ENCODE measurements at regions not wholly inside any gene's neighbourhood (a gene's known extent, or its start where the extent isn't known, plus 50 kb on each side); places are given as distances from the start of the nearest gene placed in this dataset.

DNA sequence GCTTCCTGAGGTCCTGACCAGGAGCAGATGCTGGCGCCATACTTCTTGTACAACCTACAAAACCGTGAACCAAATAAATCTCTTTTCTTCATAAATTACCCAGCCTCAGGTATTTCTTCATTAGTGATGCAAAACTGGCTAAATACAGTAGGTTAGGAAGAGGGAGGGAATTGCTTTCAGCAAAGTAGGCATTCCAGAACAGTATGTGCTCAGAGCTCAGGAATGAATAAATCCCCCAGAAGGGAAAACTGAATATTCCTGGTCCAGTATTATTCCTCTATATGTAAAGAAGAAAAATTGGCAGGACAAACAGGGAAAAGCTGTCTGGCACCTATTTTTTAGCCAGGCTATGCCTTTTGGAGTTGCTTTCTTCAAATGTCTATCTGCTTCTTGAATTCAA lies 577.1 kb downstream of the PSAT1 start:
- no peak overlapping the region for H3K4me3 Mint-ChIP-seq
- no peaks in the 10 kb centered on the region for H3K4me1 Mint-ChIP-seq
- Histone ChIP-seq H4K20me1 (ENCODE audit: insufficient read depth, low read length) (no peaks in the 10 kb centered on the region), H3K9ac (ENCODE audit: insufficient read depth, low read length, poor library complexity, severe bottlenecking) (no peak overlapping the region), H3K36me3 (replicated peaks in 1 of 2; ENCODE audit: control insufficient read depth in 1 of 2, insufficient read depth in 2 of 2, low read length in 2 of 2) (no peaks in the 10 kb centered on the region), H3K4me1 (ENCODE audit: control insufficient read depth in 1 of 2, insufficient read depth in 2 of 2, low read length in 2 of 2) (no peaks in the 10 kb centered on the region), H3K79me2 (ENCODE audit: insufficient read depth, low read length) (no peaks in the 10 kb centered on the region), H3K4me3 (replicated peaks in 1 of 3; ENCODE audit: low read depth in 2 of 3, low read length in 3 of 3) (no peak overlapping the region), H3K9me3 (replicated peaks in 1 of 2; ENCODE audit: control insufficient read depth in 1 of 2, insufficient read depth in 1 of 2, low read length in 2 of 2) (peaks cover 0 to 3% of the 10 kb centered on the region in 2 donors), H3K27me3 (ENCODE audit: control insufficient read depth in 2 of 2, insufficient read depth in 2 of 2, low read length in 2 of 2) (no peaks in the 10 kb centered on the region), H2AFZ (ENCODE audit: insufficient read depth, low read depth, low read length, poor library complexity, severe bottlenecking) (no peak overlapping the region), H3K4me2 (replicated peaks; ENCODE audit: extremely low read depth, low read length, poor library complexity, severe bottlenecking) (no peak overlapping the region), H3K27ac (ENCODE audit: low read depth in 1 of 2, low read length in 2 of 2) (no peak overlapping the region)
- H3K27me3 Mint-ChIP-seq (ENCODE audit: low read depth in 3 of 3) = no peaks in the 10 kb centered on the region
- H3K36me3 Mint-ChIP-seq = no peaks in the 10 kb centered on the region
- H3K27ac Mint-ChIP-seq = no peak overlapping the region
- H3K9me3 Mint-ChIP-seq = peaks cover 0 to 7% (median 3%) of the 10 kb centered on the region in 7 donors
- DNase-seq = no peak
- no CpG with 5 or more reads among the region's 2 CpGs for WGBS (ENCODE audit: insufficient coverage)
- TF ChIP-seq CTCF (IDR thresholded peaks at IDR 0.05) = no peak
- intact Hi-C loops (cut with micrococcal nuclease) = no loop called here

DNA sequence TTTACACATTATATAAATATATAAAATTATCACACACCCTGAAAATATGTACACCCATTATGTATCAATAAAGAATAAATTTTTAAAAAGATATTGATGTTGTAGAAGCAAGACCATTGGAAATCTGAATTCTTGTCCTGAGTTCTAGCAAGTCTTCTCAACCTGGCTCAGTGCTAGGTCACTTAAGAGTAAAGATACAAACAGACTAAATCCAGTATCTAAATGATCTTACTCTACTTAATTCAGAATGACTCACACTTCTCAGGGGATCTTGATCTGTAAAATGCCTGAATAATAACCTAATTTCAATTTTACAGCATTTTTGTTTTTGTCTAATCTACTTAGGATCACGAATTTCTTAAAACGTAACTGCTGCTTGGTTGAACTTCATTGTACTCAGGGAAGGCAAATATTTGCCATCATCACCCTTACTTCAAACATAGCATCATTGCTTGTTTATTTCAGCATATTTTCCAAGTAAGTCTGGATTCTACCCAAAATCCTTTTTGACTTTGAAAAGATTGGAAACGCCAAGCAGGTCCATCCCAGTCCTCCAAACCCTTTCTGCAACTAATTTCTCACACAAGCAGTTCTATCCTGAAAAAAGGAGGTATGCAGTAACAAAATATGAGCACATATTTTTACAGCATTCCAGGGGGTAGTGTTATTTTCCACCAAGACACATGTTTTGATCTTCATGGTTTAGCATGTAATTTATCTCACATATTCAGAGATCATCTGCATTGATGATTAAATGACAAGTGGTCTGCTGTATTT lies 582.6 kb downstream of the PSAT1 start:
- Histone ChIP-seq H3K9ac (ENCODE audit: insufficient read depth, low read length, poor library complexity, severe bottlenecking) (no peak overlapping the region), H3K9me3 (replicated peaks in 1 of 2; ENCODE audit: control insufficient read depth in 1 of 2, insufficient read depth in 1 of 2, low read length in 2 of 2) (no peaks in the 10 kb centered on the region), H3K27ac (ENCODE audit: low read depth in 1 of 2, low read length in 2 of 2) (no peak overlapping the region), H3K27me3 (ENCODE audit: control insufficient read depth in 2 of 2, insufficient read depth in 2 of 2, low read length in 2 of 2) (no peaks in the 10 kb centered on the region), H4K20me1 (ENCODE audit: insufficient read depth, low read length) (no peaks in the 10 kb centered on the region), H2AFZ (ENCODE audit: insufficient read depth, low read depth, low read length, poor library complexity, severe bottlenecking) (no peak overlapping the region), H3K4me2 (replicated peaks; ENCODE audit: extremely low read depth, low read length, poor library complexity, severe bottlenecking) (no peak overlapping the region), H3K36me3 (replicated peaks in 1 of 2; ENCODE audit: control insufficient read depth in 1 of 2, insufficient read depth in 2 of 2, low read length in 2 of 2) (no peaks in the 10 kb centered on the region), H3K4me1 (ENCODE audit: control insufficient read depth in 1 of 2, insufficient read depth in 2 of 2, low read length in 2 of 2) (no peaks in the 10 kb centered on the region), H3K79me2 (ENCODE audit: insufficient read depth, low read length) (no peaks in the 10 kb centered on the region), H3K4me3 (replicated peaks in 1 of 3; ENCODE audit: low read depth in 2 of 3, low read length in 3 of 3) (no peak overlapping the region)
- Mint-ChIP-seq H3K27me3 (ENCODE audit: low read depth in 3 of 3) (peaks cover 0 to 3% (median 2%) of the 10 kb centered on the region in 3 donors), H3K36me3 (no peaks in the 10 kb centered on the region), H3K9me3 (peaks cover 0 to 6% (median 0%) of the 10 kb centered on the region in 7 donors), H3K4me1 (no peaks in the 10 kb centered on the region), H3K4me3 (no peak overlapping the region), H3K27ac (no peak overlapping the region)
- 77% methylated on average over 2 of the region's 3 CpGs for WGBS (ENCODE audit: insufficient coverage)
- intact Hi-C loops (cut with micrococcal nuclease) = no loop called here
- TF ChIP-seq CTCF (IDR thresholded peaks at IDR 0.05) = no peak
- DNase-seq = no peak

Data from CD14-positive monocyte (primary cell).